Psoas muscle (tissue), 7 donors: ENCODE measurements at regions not wholly inside any gene's neighbourhood (a gene's known extent, or its start where the extent isn't known, plus 50 kb on each side); places are given as distances from the start of the nearest gene placed in this dataset.

Source experiments
- ATAC-seq, 4 donors: fragments of 200-7000 bp; cut with Tn5 transposase; one replicate each; pipeline ENCODE4 v1.9.1; 2020; ENCODE audit warnings: moderate library complexity in 3 of 4, mild to moderate bottlenecking in 2 of 4
- DNase-seq, 2 donors: peaks; one replicate each; pipeline ENCODE4 v3.0.0-alpha.2; 2020
- H3K27ac ChIP-seq: fragments of 200-600 bp; one replicate; pipeline ENCODE4 v1.8.0; 2022
- H3K27me3 ChIP-seq, 3 donors: fragments of 200-600 bp in 1 of 3; one replicate each; pipeline versions ENCODE4 v1.6.1 to v1.8.0; 2013 to 2022; ENCODE audit warnings: low read length in 2 of 3, mild to moderate bottlenecking in 2 of 3, moderate library complexity in 1 of 3; ENCODE audit not compliant: insufficient read depth in 3 of 3
- H3K36me3 ChIP-seq, 2 donors: fragments of 200-600 bp in 1 of 2; one replicate each; pipeline versions ENCODE4 v1.6.1 to v1.8.0; 2013 to 2022; ENCODE audit warnings: low read depth in 1 of 2, mild to moderate bottlenecking in 1 of 2, moderate library complexity in 1 of 2; ENCODE audit not compliant: insufficient read depth in 1 of 2
- H3K4me1 ChIP-seq: fragments of 200-600 bp; one replicate; pipeline ENCODE4 v1.8.0; 2022
- H3K4me3 ChIP-seq: fragments of 200-600 bp; one replicate; pipeline ENCODE4 v1.8.0; 2022; ENCODE audit warnings: mild to moderate bottlenecking
- H3K9me3 ChIP-seq: fragments of 200-600 bp; one replicate; pipeline ENCODE4 v1.8.0; 2022
- WGBS, 3 donors: extraction: QIAGEN DNeasy Blood & Tissue Kit; methylation state at CpG; one replicate each; pipeline versions ENCODE4 v1.1.6 to v1.1.7; 2013; 5-methylcytosine and 5-hydroxymethylcytosine counted together
- intact Hi-C, 2 donors: fragments of 100-400 bp; cut with DNase I; formaldehyde crosslinking; loops; one replicate each; pipeline versions ENCODE4 v1.11.0 to v1.14.2; 2022
- TF ChIP-seq, protein P1 (sequence below): fragments of 200-600 bp; IDR thresholded peaks from one replicate; pipeline ENCODE4 v1.8.0; 2022; ENCODE audit warnings: antibody characterized with exemption
- donor health status: healthy with polysubstance abuse.
- donor health status: DM: no; HTN: no; CAD: no; lungs with moderate emphysema.
- donor health status: Bipolar disorder and iron deficiency.
- donor health status: healthy.
- donor health status: DM: yes; HTN: yes; CAD: no.
- donor health status: DM: no; HTN: no; CAD: no.
- donor health status: DM: yes; HTN: yes; CAD: no.

DNA sequence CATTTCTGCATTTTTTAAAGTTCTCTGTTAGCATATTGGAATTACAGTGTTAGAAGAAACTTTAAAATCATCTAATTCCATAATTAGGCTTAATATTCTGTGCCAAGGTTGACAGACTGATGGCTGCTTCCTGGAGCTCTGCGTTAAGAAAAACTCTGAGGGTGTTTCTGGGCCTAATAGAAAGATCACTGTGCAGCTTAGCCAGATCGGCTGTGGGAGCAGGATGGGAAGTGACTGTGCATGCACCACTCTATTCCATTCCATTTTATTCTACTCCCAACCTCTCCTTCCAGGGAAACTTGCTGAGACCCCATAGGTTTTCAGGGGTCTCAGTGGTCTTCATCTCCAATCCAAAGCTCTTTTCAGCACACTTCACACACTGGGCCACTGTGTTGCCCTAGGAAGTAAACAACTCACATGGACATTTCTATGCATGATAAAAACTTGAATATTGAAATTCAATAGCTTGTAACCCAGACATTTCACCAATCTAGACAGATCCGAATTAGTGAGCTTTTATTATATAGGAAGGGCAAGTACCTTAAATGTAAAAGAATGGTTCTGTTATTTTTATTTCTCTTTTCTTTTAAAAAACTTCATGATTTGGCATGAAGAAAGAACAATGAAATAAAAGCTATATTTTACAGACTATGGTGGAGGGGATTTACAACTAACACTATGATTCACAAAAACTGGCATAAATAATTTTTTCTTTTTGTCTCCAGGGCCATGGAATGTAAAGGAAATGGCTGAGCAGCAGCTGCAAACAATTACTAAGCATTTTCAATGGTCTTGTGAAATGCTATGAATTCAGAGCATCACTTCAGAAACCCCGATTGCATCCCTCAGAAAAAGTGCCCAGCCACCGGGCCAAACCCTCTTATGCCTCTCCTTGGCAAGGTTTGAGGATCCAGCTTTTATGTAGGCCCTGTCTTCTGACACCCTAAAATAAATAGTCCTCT, 51.4 kb upstream of the DAB2 start:
- Histone ChIP-seq H3K27me3 (no peaks in the 10 kb centered on the region), H3K4me3 (no peak overlapping the region), H3K9me3 (no peaks in the 10 kb centered on the region), H3K36me3 (no peaks in the 10 kb centered on the region), H3K27ac (no peak overlapping the region), H3K4me1 (no peaks in the 10 kb centered on the region)
- WGBS, 3 donors, result 58% methylated on average over 5 of the region's 5 CpGs
- intact Hi-C loops, result no loop called here
- no peak for ATAC-seq
- no peak for DNase-seq
- TF ChIP-seq, protein P1, sequence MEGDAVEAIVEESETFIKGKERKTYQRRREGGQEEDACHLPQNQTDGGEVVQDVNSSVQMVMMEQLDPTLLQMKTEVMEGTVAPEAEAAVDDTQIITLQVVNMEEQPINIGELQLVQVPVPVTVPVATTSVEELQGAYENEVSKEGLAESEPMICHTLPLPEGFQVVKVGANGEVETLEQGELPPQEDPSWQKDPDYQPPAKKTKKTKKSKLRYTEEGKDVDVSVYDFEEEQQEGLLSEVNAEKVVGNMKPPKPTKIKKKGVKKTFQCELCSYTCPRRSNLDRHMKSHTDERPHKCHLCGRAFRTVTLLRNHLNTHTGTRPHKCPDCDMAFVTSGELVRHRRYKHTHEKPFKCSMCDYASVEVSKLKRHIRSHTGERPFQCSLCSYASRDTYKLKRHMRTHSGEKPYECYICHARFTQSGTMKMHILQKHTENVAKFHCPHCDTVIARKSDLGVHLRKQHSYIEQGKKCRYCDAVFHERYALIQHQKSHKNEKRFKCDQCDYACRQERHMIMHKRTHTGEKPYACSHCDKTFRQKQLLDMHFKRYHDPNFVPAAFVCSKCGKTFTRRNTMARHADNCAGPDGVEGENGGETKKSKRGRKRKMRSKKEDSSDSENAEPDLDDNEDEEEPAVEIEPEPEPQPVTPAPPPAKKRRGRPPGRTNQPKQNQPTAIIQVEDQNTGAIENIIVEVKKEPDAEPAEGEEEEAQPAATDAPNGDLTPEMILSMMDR, result no peak

DNA sequence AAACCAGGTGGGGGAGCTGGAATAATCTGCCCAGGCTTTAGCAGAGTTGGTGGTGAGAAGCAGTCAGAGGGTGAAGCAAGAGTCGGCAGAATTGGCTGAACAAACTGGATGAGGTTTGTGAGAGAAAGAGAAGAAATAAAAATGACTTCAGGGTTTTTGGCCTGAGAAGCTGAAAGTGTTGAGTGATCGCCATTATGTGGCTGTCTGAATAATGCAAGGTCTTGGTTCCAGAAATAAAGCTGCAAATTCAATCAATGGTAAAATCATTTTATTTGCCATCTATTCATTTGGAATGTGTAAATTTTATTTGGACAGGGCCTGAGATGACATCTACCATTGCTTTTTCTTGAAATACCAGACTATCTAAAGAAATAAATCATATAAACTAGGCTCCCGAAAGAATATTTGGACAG, 50.4 kb upstream of the DAB2 start:
- Histone ChIP-seq H3K4me1 (no peaks in the 10 kb centered on the region), H3K27me3 (no peaks in the 10 kb centered on the region), H3K27ac (no peak overlapping the region), H3K9me3 (no peaks in the 10 kb centered on the region), H3K36me3 (no peaks in the 10 kb centered on the region), H3K4me3 (no peak overlapping the region)
- no peak for DNase-seq
- intact Hi-C loops, result no loop called here
- ATAC-seq, result no peak
- TF ChIP-seq, protein P1, result no peak
- WGBS, 3 donors, result 52 to 72% (median 56%) methylated on average over 3 of the region's 3 CpGs
